H1 (cell line): ENCODE measurements at regions not wholly inside any gene's neighbourhood (a gene's known extent, or its start where the extent isn't known, plus 50 kb on each side); places are given as distances from the start of the nearest gene placed in this dataset.

Experiments
- ATF3 ChIP-seq: IDR thresholded peaks from 2 replicates; pipeline ENCODE4 v1.6.1; 2011; ENCODE audit warnings: low read depth, mild to moderate bottlenecking, low read length; ENCODE audit not compliant: insufficient read depth
- CREB1 ChIP-seq: IDR thresholded peaks from 2 replicates; pipeline ENCODE4 v1.6.1; 2012; ENCODE audit warnings: inconsistent platforms
- JUN ChIP-seq: IDR thresholded peaks from 2 replicates; pipeline ENCODE4 v1.6.1; 2011; ENCODE audit warnings: low read depth, mild to moderate bottlenecking, improper control_type of control experiment, low read length
- RBBP5 ChIP-seq: IDR thresholded peaks from 2 replicates; pipeline ENCODE4 v1.7.1; 2012; ENCODE audit warnings: low read depth, mild to moderate bottlenecking, inconsistent platforms, low read length, moderate library complexity, borderline replicate concordance
- RXRA ChIP-seq: IDR thresholded peaks from 2 replicates; pipeline ENCODE4 v1.6.1; 2011; ENCODE audit warnings: low read depth, mild to moderate bottlenecking, low read length, moderate library complexity; ENCODE audit not compliant: insufficient read depth
- TBP ChIP-seq: IDR thresholded peaks from 2 replicates; pipeline ENCODE4 v1.6.1; 2011; ENCODE audit warnings: low read depth, low read length, improper control_type of control experiment

GRCh38 chr5:158591301-158591863 lies 508.3 kb downstream of the EBF1 start (continued):
- TF ChIP-seq ATF3: peak; percentile 67
- TF ChIP-seq RXRA: no peak
- no peak for TF ChIP-seq TBP
- 0 out of 2 replicates have a peak, but pooled peaks have one; percentile 37 for TF ChIP-seq CREB1
- peak; percentile 64; the same call in 1 of the 2 replicates for TF ChIP-seq JUN
- TF ChIP-seq RBBP5: 0 out of 2 replicates have a peak, but pooled peaks have one; percentile 18
- TF ChIP-seq, all 59 proteins: peak for 8
